NT2/D1 (cell line): ENCODE measurements at regions not wholly inside any gene's neighbourhood (a gene's known extent, or its start where the extent isn't known, plus 50 kb on each side); places are given as distances from the start of the nearest gene placed in this dataset.

Experiments used
- SUZ12 ChIP-seq: IDR thresholded peaks from 2 replicates; pipeline ENCODE4 v1.6.1; 2011; ENCODE audit not compliant: insufficient read length, insufficient read depth; ENCODE audit errors: extremely low read depth
- ZNF274 ChIP-seq: IDR thresholded peaks from 2 replicates; pipeline ENCODE4 v1.6.1; 2011; ENCODE audit warnings: mild to moderate bottlenecking, low read depth, low read length

DNA sequence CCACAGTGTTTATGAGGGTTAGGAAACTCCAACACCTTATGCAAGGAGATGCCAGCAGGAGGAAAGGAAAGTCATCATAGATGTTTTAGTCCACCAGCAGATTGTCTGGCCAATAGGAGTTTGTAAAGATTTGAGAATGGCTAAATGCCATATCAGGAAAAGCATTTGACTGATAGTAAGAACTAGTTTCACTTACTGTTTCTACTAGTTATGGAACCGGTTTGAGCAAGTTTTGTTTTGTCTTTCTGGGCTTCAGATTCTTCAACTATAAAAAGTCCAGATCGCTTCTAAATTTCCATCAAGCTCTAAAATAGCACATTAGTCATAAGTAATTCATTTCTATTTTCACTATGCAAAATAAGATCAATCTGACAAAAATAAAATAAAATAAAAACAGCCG lies 254.8 kb upstream of the TMCO5A start:
- TF ChIP-seq SUZ12 (no peak), ZNF274 (no peak)
